ENCODE measurements at regions not wholly inside any gene's neighbourhood (a gene's known extent, or its start where the extent isn't known, plus 50 kb on each side); places are given as distances from the start of the nearest gene placed in this dataset.

- no peak for DNase-seq (ENCODE audit: low read depth, low spot score)
These were observed 649.4 kb upstream of the ZEB2 start for GRCh38 chr2:145169285-145169684.

DNA sequence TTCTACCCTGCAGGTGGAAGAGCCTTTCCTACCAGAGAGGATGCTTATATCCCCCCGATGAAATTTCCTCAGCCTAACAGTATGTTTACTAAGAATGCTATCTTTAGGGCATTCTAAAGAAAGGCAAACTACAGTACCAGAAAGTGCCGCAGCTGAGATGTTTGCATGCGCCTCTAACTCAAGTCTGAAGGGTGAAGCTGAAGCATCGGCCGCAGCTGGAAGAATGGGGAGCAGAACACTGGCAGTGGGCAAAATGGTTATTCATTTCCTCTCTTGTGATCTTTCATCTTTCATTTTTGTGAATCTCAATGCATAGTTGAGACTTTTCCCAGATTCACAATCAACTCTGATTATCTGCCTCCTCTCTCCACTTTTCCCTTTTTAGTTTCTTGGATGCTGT, 648.2 kb upstream of the ZEB2 start:
- no peak for DNase-seq (ENCODE audit: low read depth, low spot score)

DNA sequence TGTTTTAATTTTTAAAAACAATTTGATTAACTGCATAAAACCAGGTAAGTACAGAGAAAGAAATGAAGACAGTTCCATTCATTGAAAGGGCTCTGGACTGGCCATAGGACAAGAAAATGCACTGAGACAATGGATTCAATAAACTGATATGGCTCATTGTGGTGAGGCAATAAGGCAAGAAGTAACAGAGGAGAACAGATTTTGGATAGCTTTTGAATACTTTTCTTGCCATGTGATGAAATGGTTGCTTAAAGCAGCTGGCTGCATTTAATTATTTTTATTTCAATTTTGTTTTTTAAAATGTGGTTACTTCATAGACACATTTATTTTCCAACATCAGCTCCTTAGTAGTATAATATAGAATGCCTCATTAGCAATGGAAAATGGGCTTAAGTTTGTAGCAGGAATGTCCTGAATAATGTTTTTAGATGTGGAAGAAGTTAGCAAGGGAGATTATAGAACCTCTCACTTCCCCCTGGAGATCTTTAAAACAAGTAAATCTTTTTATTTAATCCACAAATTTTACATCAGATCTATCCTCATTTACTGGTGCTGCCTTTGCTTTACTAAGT, 646.9 kb upstream of the ZEB2 start:
- DNase-seq (ENCODE audit: low read depth, low spot score) = no peak

- DNase-seq (ENCODE audit: low read depth, low spot score) = no peak
These were observed 641.7 kb upstream of the ZEB2 start for GRCh38 chr2:145161656-145162055.

- no peak for DNase-seq (ENCODE audit: low read depth, low spot score)
These were observed 640.9 kb upstream of the ZEB2 start for GRCh38 chr2:145160855-145161254.

GRCh38 chr2:145159676-145160075, 639.8 kb upstream of the ZEB2 start:
- no peak for DNase-seq (ENCODE audit: low read depth, low spot score)

GRCh38 chr2:145157741-145158591, 638.0 kb upstream of the ZEB2 start:
- DNase-seq (ENCODE audit: low read depth, low spot score) = peak; percentile 7

DNA sequence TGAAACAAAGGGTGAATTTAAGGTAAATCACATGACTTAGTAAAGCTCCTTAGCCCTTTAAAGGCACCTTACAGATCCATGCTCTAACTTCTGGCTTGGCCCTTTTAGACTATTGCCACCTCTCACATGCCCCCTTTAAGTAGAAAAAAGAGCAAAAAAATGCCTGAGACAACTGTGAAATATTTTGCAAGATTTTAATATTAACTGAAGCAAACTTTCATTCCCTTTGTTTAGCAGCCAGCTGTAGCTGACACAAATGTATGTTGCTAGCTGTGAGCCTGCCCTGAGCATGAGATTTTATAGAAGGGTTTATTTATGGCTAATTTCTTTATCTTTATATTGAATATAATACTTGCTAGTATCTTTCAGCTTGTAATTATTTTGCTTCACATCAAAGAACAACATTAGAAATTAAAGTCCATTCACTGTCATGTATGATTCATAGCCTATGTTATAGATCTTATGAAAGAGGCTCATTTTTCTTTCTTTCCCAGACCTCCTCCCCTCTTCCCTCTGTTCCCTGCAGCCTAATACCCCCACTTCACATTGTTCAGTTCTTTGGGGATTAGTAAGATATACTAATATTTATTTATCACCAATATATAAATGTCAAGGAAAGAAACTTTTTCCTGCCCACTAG, 637.2 kb upstream of the ZEB2 start:
- no peak for DNase-seq (ENCODE audit: low read depth, low spot score)

DNA sequence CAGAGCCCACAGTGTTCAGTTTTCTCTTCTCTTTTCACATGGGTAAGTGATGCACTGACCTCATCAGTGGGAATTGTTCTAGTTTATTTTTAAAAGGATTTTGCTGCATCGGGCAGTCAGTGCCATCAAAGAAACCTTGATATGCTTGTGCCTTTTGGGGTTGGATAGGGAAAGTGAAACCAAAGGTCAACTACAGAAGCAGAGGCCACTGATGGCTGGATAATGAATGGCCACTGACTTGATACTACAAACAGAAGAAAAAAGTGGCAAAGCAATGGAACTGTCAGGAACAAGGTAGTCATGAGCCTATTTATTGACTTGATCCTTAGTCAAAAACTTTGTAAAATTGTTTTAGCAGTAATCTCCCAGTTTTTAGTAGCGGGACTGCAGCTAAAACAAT, 636.3 kb upstream of the ZEB2 start:
- no peak for DNase-seq (ENCODE audit: low read depth, low spot score)

- no peak for DNase-seq (ENCODE audit: low read depth, low spot score)
These were observed 635.3 kb upstream of the ZEB2 start for GRCh38 chr2:145155196-145155595.

- no peak for DNase-seq (ENCODE audit: low read depth, low spot score)
These were observed 634.8 kb upstream of the ZEB2 start for GRCh38 chr2:145154731-145155130.

GRCh38 chr2:145146691-145147090, 626.8 kb upstream of the ZEB2 start:
- DNase-seq (ENCODE audit: low read depth, low spot score) = no peak

- DNase-seq (ENCODE audit: low read depth, low spot score) = no peak
These were observed 624.3 kb upstream of the ZEB2 start for GRCh38 chr2:145144131-145144728.

DNA sequence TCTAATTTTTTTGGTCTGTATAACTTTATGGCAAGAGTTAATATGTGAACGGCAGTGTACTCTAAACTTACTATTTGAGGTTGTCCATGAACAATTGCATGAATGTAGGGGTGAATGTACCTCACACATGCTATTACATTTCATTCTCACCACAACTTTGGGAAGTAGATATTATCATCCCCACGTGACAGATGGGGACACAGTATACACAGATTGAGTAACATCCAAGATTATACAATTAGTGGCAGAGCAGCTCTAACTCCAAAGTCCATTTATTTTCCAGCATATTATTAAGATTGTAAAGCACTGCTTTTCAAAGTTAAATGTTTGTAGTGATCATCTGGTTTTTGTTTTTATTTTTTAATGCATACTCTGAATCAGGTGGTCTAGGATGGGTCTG, 622.1 kb upstream of the ZEB2 start:
- DNase-seq (ENCODE audit: low read depth, low spot score) = no peak

DNA sequence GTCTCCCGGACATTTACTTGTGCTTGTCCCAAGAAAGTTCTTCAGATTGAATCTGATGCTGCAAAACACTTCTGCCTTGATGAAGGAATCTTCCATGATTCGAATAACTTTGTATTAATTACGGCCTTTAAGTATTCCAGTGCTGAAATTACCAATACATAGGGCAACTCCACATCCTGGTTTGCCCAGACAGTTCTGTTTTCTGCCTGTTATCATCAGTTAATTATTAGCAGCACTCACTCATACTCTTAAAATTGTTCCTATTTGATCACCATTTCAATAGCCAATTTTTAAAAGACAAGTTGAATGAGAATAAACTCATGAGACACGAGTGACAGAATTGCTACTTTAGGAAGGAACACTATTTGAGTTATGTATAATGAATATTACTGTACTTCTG, 620.7 kb upstream of the ZEB2 start:
- no peak for DNase-seq (ENCODE audit: low read depth, low spot score)

DNA sequence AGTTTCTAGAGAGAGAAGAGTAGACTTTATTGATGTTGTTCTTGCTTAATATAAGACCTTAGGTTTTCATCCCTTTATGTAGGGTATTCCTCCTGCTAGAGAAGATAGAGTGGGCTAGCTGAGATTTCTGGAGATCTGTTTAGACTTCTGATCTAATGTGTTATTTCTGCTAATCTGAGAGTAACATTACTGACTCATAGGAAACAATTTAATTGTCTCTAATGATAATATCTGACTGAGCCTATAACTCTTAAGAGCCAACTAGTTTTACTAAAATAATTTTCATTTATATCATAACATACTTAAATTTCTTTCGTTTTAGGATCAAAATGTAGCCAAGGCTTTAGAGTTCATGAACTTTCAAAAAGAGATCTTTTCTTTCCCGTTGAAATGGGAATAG, 618.7 kb upstream of the ZEB2 start:
- DNase-seq (ENCODE audit: low read depth, low spot score) = no peak

DNA sequence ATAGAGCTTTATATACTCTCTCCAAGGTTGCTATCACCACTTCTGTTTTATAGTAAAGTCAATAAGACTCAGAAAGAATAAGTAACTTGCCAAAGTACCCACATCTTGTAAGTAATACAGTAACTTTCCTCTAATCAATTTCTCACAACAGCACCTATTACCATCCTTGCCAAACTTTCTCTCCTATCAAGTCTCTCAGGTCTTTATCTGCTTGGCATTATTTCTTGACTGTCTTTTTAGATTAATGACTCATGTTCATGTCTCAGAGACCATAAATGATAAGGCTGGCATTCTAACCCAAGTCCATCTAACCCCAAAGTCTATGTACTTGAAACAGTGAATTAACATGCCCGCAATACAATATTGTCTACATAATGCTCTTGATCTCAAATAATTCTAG, 618.0 kb upstream of the ZEB2 start:
- DNase-seq (ENCODE audit: low read depth, low spot score) = no peak

GRCh38 chr2:145137211-145137610, 617.3 kb upstream of the ZEB2 start:
- no peak for DNase-seq (ENCODE audit: low read depth, low spot score)

DNA sequence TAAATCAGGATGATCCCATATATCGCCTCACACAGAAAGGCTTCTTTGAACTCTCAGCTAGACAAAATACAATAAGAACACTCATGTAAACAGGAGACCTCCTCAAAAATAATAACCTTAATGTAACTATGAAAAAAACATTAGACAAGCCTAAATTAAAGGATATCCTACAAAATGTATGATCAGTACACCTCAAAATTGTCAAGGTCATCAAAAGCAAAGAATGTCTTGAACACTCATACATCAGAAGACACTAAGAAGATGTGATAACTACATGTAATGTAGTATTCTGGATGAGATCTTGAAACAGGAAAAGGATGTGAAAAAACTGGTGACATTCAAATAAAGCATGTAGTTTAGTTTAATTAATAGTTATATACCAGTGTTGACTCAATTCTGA, 616.8 kb upstream of the ZEB2 start:
- no peak for DNase-seq (ENCODE audit: low read depth, low spot score)

DNA sequence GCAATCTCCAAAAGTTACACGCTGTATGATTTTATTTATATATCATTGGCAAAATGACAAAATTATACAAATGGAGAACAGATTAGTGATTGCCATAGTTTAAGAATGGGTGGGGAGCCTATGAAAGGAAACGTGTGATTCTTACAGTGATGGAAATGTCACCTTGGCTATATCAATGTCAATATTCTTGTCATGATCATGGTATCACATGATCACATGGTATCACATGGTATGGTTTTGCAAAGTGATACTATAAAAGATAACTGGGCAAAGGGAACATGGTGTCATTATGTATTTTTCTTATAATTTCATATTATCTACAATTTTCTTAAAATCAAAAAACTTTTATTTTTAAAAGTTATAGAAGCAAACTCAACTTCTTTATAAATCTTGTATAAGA, 606.2 kb upstream of the ZEB2 start:
- no peak for DNase-seq (ENCODE audit: low read depth, low spot score)

DNA sequence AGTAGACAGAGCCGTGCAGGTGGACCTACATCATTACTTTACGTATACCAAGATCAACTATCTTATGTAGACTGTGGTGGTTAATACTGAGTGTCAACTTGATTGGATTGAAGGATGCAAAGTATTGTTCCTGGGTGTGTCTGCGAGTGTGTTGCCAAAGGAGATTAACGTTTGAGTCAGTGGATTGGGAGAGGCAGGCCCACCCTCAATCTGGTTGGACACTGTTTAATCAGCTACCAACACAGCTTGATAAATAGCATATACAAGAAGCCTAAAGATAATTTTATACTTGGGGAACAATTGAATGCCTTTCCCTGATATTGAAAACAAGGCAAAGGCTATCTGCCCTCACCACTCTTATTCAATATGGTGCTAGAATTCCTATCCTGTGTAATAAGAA, 604.2 kb upstream of the ZEB2 start:
- no peak for DNase-seq (ENCODE audit: low read depth, low spot score)

GRCh38 chr2:145123606-145124005, 603.7 kb upstream of the ZEB2 start:
- no peak for DNase-seq (ENCODE audit: low read depth, low spot score)

GRCh38 chr2:145119225-145119624, 599.3 kb upstream of the ZEB2 start:
- DNase-seq (ENCODE audit: low read depth, low spot score) = no peak

Measured in astrocyte of the hippocampus (primary cell).